LNCaP clone FGC (cell line): ENCODE measurements at regions not wholly inside any gene's neighbourhood (a gene's known extent, or its start where the extent isn't known, plus 50 kb on each side); places are given as distances from the start of the nearest gene placed in this dataset.
"Not testable (repeated sequence)": the region's sequence is repeated elsewhere in the genome, so short reads cannot be mapped to it uniquely, and the experiment has no call there.

Experiments
- DNase-seq: peaks from one replicate; pipeline ENCODE4 v3.0.0-alpha.2; 2011; ENCODE audit warnings: low read depth
- H3K4me3 ChIP-seq: 2 replicates; pipeline ENCODE4 v1.5.1; 2011; ENCODE audit warnings: mild to moderate bottlenecking, low read depth, low read length, control low read depth
- CTCF ChIP-seq: IDR thresholded peaks from 2 replicates; pipeline ENCODE4 v1.5.1; 2012; ENCODE audit warnings: mild to moderate bottlenecking; ENCODE audit not compliant: control insufficient read depth, insufficient read depth; ENCODE audit errors: extremely low read depth

- DNase-seq, H3K4me3 ChIP-seq: not testable (repeated sequence)
- 0 out of 2 replicates have a peak, but pooled peaks have one; percentile 23 for TF ChIP-seq CTCF
These were observed 620.3 kb downstream of the ZWINT start for GRCh38 chr10:55740767-55741166.

GRCh38 chr10:55740110-55740509, 620.9 kb downstream of the ZWINT start:
- H3K4me3 ChIP-seq = no peak overlapping the region
- DNase-seq = no peak
- no peak for TF ChIP-seq CTCF

GRCh38 chr10:55734112-55734511, 626.9 kb downstream of the ZWINT start:
- DNase-seq = no peak
- no peak for TF ChIP-seq CTCF
- no peak overlapping the region for H3K4me3 ChIP-seq

GRCh38 chr10:55704950-55705349, 656.1 kb downstream of the ZWINT start:
- no peak overlapping the region for H3K4me3 ChIP-seq
- DNase-seq = no peak
- no peak for TF ChIP-seq CTCF

- no peak for DNase-seq
- TF ChIP-seq CTCF = peak; percentile 67
- no peak overlapping the region for H3K4me3 ChIP-seq
These were observed 692.6 kb downstream of the ZWINT start for GRCh38 chr10:55668326-55668922.

- no peak for DNase-seq
- no peak for TF ChIP-seq CTCF
- H3K4me3 ChIP-seq = no peak overlapping the region
These were observed 707.5 kb downstream of the ZWINT start for GRCh38 chr10:55653531-55653930.

- DNase-seq = no peak
- no peak overlapping the region for H3K4me3 ChIP-seq
- no peak for TF ChIP-seq CTCF
These were observed 719.5 kb downstream of the ZWINT start for GRCh38 chr10:55641601-55642000.
